C4-2B (cell line): ENCODE measurements at regions not wholly inside any gene's neighbourhood (a gene's known extent, or its start where the extent isn't known, plus 50 kb on each side); places are given as distances from the start of the nearest gene placed in this dataset.

Experiments
- H3K27ac ChIP-seq: fragments of 450-650 bp; 2 replicates; pipeline ENCODE4 v1.5.1; 2017
- ZFX ChIP-seq: fragments of 450-650 bp; IDR thresholded peaks from 2 replicates; pipeline ENCODE4 v1.6.1; 2017
- TF ChIP-seq, protein P1 (sequence below): fragments of 450-650 bp; conservative IDR thresholded peaks from 2 replicates; pipeline ENCODE4 v1.5.1; 2017; ENCODE audit warnings: mild to moderate bottlenecking

DNA sequence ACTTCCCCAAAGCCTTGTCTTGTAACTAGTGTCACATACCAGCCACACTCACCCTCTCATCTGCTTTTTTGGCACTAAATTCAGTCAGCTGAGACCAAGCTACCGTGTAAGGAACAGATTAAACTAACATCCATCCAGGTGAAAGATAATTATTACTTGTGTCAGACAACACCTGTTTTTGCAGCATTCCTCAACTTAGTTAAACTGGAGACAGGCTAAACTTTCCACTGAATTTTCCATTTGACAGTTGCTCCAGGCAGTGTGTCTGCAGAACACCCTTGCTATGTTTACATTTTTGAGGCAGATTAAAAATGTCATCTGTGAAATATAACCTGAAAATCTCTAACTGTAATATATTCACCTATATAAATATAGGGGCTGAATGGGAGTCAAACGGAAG is 73.6 kb downstream of the CYP26A1 start:
- no peak for TF ChIP-seq ZFX
- TF ChIP-seq, protein P1, sequence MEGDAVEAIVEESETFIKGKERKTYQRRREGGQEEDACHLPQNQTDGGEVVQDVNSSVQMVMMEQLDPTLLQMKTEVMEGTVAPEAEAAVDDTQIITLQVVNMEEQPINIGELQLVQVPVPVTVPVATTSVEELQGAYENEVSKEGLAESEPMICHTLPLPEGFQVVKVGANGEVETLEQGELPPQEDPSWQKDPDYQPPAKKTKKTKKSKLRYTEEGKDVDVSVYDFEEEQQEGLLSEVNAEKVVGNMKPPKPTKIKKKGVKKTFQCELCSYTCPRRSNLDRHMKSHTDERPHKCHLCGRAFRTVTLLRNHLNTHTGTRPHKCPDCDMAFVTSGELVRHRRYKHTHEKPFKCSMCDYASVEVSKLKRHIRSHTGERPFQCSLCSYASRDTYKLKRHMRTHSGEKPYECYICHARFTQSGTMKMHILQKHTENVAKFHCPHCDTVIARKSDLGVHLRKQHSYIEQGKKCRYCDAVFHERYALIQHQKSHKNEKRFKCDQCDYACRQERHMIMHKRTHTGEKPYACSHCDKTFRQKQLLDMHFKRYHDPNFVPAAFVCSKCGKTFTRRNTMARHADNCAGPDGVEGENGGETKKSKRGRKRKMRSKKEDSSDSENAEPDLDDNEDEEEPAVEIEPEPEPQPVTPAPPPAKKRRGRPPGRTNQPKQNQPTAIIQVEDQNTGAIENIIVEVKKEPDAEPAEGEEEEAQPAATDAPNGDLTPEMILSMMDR = no peak
- H3K27ac ChIP-seq = no peak overlapping the region

DNA sequence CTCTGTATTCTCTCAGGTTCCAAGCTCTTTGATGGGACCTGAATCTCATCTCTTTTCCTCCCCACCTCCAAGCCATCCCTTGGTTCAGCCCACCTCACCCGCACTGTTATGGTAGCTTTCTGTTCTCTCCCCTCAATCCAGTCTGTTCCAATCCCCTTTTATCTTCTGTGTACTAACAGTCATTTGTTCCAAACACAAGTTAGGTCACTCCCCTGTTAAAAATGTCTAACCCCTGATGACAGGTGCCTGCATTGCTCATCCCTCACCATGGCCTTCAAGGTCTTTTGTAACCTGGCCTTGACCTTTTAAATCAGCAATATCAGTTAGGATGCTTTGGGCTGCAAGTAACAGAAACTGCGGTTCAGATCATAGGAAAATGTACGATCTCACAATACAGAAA is 74.8 kb downstream of the CYP26A1 start:
- no peak overlapping the region for H3K27ac ChIP-seq
- TF ChIP-seq ZFX = no peak
- TF ChIP-seq, protein P1 = no peak

DNA sequence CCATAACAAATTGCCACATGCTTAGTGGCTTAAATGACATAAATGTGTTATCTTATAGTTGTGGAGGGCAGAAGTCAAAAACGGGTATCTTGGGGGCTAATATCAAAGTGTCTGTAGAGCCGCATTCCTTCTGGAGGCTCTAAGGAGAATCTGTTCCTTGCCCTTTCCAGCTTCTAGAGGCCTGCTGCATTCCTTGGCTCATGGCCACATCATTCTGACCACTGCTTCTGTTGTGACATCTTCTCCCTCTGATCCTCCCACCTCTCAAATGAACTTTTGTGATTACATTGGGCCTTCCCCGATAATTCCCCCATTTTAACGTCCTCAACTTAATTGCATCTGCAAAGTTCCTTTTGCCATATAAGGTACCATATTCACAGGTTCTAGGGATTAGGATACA is 76.1 kb downstream of the CYP26A1 start:
- TF ChIP-seq ZFX = no peak
- TF ChIP-seq, protein P1 = no peak
- no peak overlapping the region for H3K27ac ChIP-seq

DNA sequence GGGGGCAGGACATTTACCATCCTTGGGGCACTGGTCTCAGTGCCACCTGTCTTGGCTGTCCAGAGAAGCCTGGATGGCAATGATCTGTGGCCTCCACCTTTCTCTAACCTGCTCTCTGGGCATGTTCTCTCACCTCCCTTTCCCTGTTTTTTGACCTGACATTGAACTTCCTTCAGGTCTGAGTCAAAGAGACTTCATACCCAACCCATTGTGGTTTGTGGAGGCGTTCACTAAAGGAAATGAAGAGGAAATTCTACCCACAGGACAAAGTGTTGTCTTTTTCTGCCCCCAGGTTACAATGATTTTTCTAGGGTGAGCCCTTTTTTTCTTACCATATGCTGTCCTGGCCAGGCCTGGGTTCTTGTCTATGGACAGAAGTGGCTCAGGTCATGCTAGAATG is 76.6 kb downstream of the CYP26A1 start:
- H3K27ac ChIP-seq = no peak overlapping the region
- TF ChIP-seq ZFX = no peak
- TF ChIP-seq, protein P1 = no peak

DNA sequence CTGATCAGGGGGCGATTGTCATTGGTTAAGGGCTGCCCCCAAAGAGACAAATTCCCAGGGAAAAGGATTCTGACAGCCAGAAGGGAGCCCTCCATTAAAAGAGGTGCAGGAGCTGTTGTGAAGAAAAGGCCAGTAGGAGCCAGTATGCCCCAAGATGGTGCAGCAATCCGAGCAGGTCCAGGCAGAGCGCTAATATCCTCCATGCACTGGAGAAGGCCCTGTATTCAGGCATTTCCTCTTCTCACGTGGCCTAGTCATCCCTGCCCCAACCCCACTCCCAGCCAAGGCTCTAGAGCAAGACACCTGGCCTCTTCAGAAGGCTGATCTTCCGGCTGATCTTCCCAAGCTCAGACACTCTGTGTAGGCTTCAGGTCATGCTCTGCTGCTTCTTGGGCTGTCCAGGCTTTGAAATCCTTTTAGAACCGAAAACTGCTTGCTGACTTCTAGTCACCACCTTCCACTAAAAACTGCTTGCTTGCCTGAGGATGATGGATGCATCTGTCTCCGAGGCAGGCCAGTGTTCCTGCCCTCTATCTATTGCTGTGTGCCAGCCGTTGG is 77.4 kb downstream of the CYP26A1 start:
- no peak for TF ChIP-seq ZFX
- TF ChIP-seq, protein P1 = no peak

DNA sequence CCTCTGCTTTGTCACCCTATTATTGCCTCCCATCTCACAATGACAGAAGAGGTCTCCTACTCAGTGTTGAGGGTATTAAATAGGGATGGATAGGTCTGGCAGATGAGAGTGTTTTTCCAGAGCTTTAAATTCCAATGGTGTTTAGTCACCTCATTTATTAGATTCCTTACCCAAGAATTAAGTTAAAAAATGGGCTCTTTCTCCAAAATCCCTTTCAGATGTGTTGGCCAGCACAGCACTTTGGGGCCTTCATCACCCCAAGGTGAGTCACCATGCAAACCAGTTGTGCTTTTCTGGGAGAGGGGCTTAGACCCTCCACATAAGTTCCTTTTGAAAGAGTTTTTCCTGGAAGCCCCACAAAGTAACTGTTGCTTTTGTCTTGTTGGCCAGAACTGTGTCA is 78.4 kb downstream of the CYP26A1 start:
- TF ChIP-seq, protein P1 = no peak
- TF ChIP-seq ZFX = no peak
- H3K27ac ChIP-seq = no peak overlapping the region

More for the DNA sequence above, 77.4 kb downstream of the CYP26A1 start:
- H3K27ac ChIP-seq = no peak overlapping the region

DNA sequence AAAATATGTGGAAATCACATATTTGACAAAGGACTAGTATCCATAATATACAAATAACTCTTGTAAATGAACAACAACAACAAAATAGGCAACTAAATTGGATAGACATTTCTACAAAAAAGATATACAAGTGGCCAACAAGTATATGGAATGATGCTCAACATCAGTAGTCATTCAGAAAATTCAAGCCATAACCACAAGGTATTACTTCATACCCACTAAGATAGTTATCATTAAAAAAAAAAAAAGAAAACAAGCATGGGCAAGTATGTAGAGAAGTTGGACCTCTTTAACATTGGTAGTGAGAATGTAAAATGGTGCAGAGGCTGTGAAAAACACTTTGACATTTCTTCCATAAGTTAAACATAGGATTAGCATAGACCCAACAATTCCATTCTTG is 80.8 kb downstream of the CYP26A1 start:
- no peak overlapping the region for H3K27ac ChIP-seq
- TF ChIP-seq, protein P1 = no peak
- no peak for TF ChIP-seq ZFX
